ENCODE measurements at regions not wholly inside any gene's neighbourhood (a gene's known extent, or its start where the extent isn't known, plus 50 kb on each side); places are given as distances from the start of the nearest gene placed in this dataset.
"Not testable (repeated sequence)": the region's sequence is repeated elsewhere in the genome, so short reads cannot be mapped to it uniquely, and the experiment has no call there.

- no peak overlapping the region for H3K4me3 ChIP-seq (ENCODE audit: low read depth, low read length)
- ATAC-seq (ENCODE audit: low read depth in 2 of 2) (no peak), DNase-seq (no peak)
- H3K9me3 ChIP-seq (ENCODE audit: control insufficient read depth in 2 of 2, low read length in 2 of 2) = no peaks in the 10 kb centered on the region
- Mint-ChIP-seq H3K4me3 (no peak overlapping the region), H3K36me3 (no peaks in the 10 kb centered on the region), H3K27me3 (no peaks in the 10 kb centered on the region), H3K9me3 (peaks cover 0 to 1% (median 0%) of the 10 kb centered on the region in 7 donors), H3K27ac (no peak overlapping the region), H3K4me1 (no peaks in the 10 kb centered on the region)
- H3K4me1 ChIP-seq (ENCODE audit: control insufficient read depth, insufficient read depth, low read length, poor library complexity, severe bottlenecking) = no peaks in the 10 kb centered on the region
- no peaks in the 10 kb centered on the region for H3K36me3 ChIP-seq (ENCODE audit: control insufficient read depth, insufficient read depth, low read length)
- no peak overlapping the region for H3K27ac ChIP-seq (ENCODE audit: insufficient read depth, low read length, poor library complexity, severe bottlenecking)
- H3K27me3 ChIP-seq (ENCODE audit: control insufficient read depth, insufficient read depth, low read length) = no peaks in the 10 kb centered on the region
Measured at GRCh38 chr11:27229511-27230191, 133.4 kb downstream of the CCDC34 start.

GRCh38 chr11:27228906-27229290 is 134.1 kb downstream of the CCDC34 start:
- ATAC-seq (ENCODE audit: low read depth in 2 of 2) = no peak
- no peak overlapping the region for H3K4me3 ChIP-seq (ENCODE audit: low read depth, low read length)
- no peaks in the 10 kb centered on the region for H3K36me3 ChIP-seq (ENCODE audit: control insufficient read depth, insufficient read depth, low read length)
- no peak overlapping the region for H3K4me3 Mint-ChIP-seq
- H3K27ac ChIP-seq (ENCODE audit: insufficient read depth, low read length, poor library complexity, severe bottlenecking) = no peak overlapping the region
- H3K4me1 ChIP-seq (ENCODE audit: control insufficient read depth, insufficient read depth, low read length, poor library complexity, severe bottlenecking) = no peaks in the 10 kb centered on the region
- H3K4me1 Mint-ChIP-seq = no peaks in the 10 kb centered on the region
- no peaks in the 10 kb centered on the region for H3K9me3 ChIP-seq (ENCODE audit: control insufficient read depth in 2 of 2, low read length in 2 of 2)
- no peaks in the 10 kb centered on the region for H3K36me3 Mint-ChIP-seq
- no peaks in the 10 kb centered on the region for H3K27me3 Mint-ChIP-seq
- H3K9me3 Mint-ChIP-seq = peaks cover 0 to 1% (median 0%) of the 10 kb centered on the region in 7 donors
- no peak overlapping the region for H3K27ac Mint-ChIP-seq
- no peak for DNase-seq
- no peaks in the 10 kb centered on the region for H3K27me3 ChIP-seq (ENCODE audit: control insufficient read depth, insufficient read depth, low read length)

GRCh38 chr11:27228232-27228905 is 134.6 kb downstream of the CCDC34 start:
- H3K27me3 Mint-ChIP-seq = no peaks in the 10 kb centered on the region

GRCh38 chr11:27227736-27228135 is 135.3 kb downstream of the CCDC34 start:
- Mint-ChIP-seq H3K27ac (no peak overlapping the region), H3K4me1 (no peaks in the 10 kb centered on the region), H3K27me3 (no peaks in the 10 kb centered on the region), H3K36me3 (no peaks in the 10 kb centered on the region), H3K9me3 (peaks cover 0 to 1% (median 0%) of the 10 kb centered on the region in 7 donors), H3K4me3 (no peak overlapping the region)
- H3K9me3 ChIP-seq (ENCODE audit: control insufficient read depth in 2 of 2, low read length in 2 of 2) = no peaks in the 10 kb centered on the region
- H3K4me3 ChIP-seq (ENCODE audit: low read depth, low read length) = no peak overlapping the region
- no peak overlapping the region for H3K27ac ChIP-seq (ENCODE audit: insufficient read depth, low read length, poor library complexity, severe bottlenecking)
- DNase-seq = no peak
- no peaks in the 10 kb centered on the region for H3K27me3 ChIP-seq (ENCODE audit: control insufficient read depth, insufficient read depth, low read length)
- no peak for ATAC-seq (ENCODE audit: low read depth in 2 of 2)
- H3K36me3 ChIP-seq (ENCODE audit: control insufficient read depth, insufficient read depth, low read length) = no peaks in the 10 kb centered on the region
- H3K4me1 ChIP-seq (ENCODE audit: control insufficient read depth, insufficient read depth, low read length, poor library complexity, severe bottlenecking) = no peaks in the 10 kb centered on the region

More at GRCh38 chr11:27228232-27228905, 134.6 kb downstream of the CCDC34 start:
- no peak for ATAC-seq (ENCODE audit: low read depth in 2 of 2)
- H3K27ac Mint-ChIP-seq = no peak overlapping the region
- no peaks in the 10 kb centered on the region for H3K36me3 Mint-ChIP-seq
- Histone ChIP-seq H3K9me3 (ENCODE audit: control insufficient read depth in 2 of 2, low read length in 2 of 2) (no peaks in the 10 kb centered on the region), H3K36me3 (ENCODE audit: control insufficient read depth, insufficient read depth, low read length) (no peaks in the 10 kb centered on the region), H3K4me1 (ENCODE audit: control insufficient read depth, insufficient read depth, low read length, poor library complexity, severe bottlenecking) (no peaks in the 10 kb centered on the region), H3K27me3 (ENCODE audit: control insufficient read depth, insufficient read depth, low read length) (no peaks in the 10 kb centered on the region), H3K4me3 (ENCODE audit: low read depth, low read length) (no peak overlapping the region), H3K27ac (ENCODE audit: insufficient read depth, low read length, poor library complexity, severe bottlenecking) (no peak overlapping the region)
- H3K4me3 Mint-ChIP-seq = no peak overlapping the region
- H3K4me1 Mint-ChIP-seq = no peaks in the 10 kb centered on the region
- DNase-seq = no peak
- peaks cover 0 to 1% (median 0%) of the 10 kb centered on the region in 7 donors for H3K9me3 Mint-ChIP-seq

- not testable (repeated sequence) for H3K9me3 Mint-ChIP-seq; H3K27ac ChIP-seq (ENCODE audit: insufficient read depth, low read length, poor library complexity, severe bottlenecking); H3K4me3 ChIP-seq (ENCODE audit: low read depth, low read length); DNase-seq; H3K27ac Mint-ChIP-seq; H3K27me3 ChIP-seq (ENCODE audit: control insufficient read depth, insufficient read depth, low read length); H3K4me1 ChIP-seq (ENCODE audit: control insufficient read depth, insufficient read depth, low read length, poor library complexity, severe bottlenecking); H3K9me3 ChIP-seq (ENCODE audit: control insufficient read depth in 2 of 2, low read length in 2 of 2); H3K4me3 Mint-ChIP-seq; H3K36me3 Mint-ChIP-seq; H3K36me3 ChIP-seq (ENCODE audit: control insufficient read depth, insufficient read depth, low read length); H3K4me1 Mint-ChIP-seq; H3K27me3 Mint-ChIP-seq; ATAC-seq (ENCODE audit: low read depth in 2 of 2)
Measured at GRCh38 chr11:27219487-27220039, 143.5 kb downstream of the CCDC34 start.

- ATAC-seq (ENCODE audit: low read depth in 2 of 2) (no peak), DNase-seq (no peak)
- Histone ChIP-seq H3K27ac (ENCODE audit: insufficient read depth, low read length, poor library complexity, severe bottlenecking) (no peak overlapping the region), H3K9me3 (ENCODE audit: control insufficient read depth in 2 of 2, low read length in 2 of 2) (no peaks in the 10 kb centered on the region), H3K4me1 (ENCODE audit: control insufficient read depth, insufficient read depth, low read length, poor library complexity, severe bottlenecking) (no peaks in the 10 kb centered on the region), H3K27me3 (ENCODE audit: control insufficient read depth, insufficient read depth, low read length) (no peaks in the 10 kb centered on the region), H3K4me3 (ENCODE audit: low read depth, low read length) (no peak overlapping the region), H3K36me3 (ENCODE audit: control insufficient read depth, insufficient read depth, low read length) (no peaks in the 10 kb centered on the region)
- Mint-ChIP-seq H3K4me3 (no peak overlapping the region), H3K36me3 (no peaks in the 10 kb centered on the region), H3K9me3 (peaks cover 0 to 2% (median 0%) of the 10 kb centered on the region in 7 donors), H3K4me1 (no peaks in the 10 kb centered on the region), H3K27me3 (no peaks in the 10 kb centered on the region), H3K27ac (no peak overlapping the region)
Measured at GRCh38 chr11:27218421-27219038, 144.5 kb downstream of the CCDC34 start.

GRCh38 chr11:27217948-27218420 is 145.0 kb downstream of the CCDC34 start:
- Histone ChIP-seq H3K4me3 (ENCODE audit: low read depth, low read length) (no peak overlapping the region), H3K4me1 (ENCODE audit: control insufficient read depth, insufficient read depth, low read length, poor library complexity, severe bottlenecking) (no peaks in the 10 kb centered on the region), H3K36me3 (ENCODE audit: control insufficient read depth, insufficient read depth, low read length) (no peaks in the 10 kb centered on the region), H3K9me3 (ENCODE audit: control insufficient read depth in 2 of 2, low read length in 2 of 2) (no peaks in the 10 kb centered on the region), H3K27ac (ENCODE audit: insufficient read depth, low read length, poor library complexity, severe bottlenecking) (no peak overlapping the region), H3K27me3 (ENCODE audit: control insufficient read depth, insufficient read depth, low read length) (no peaks in the 10 kb centered on the region)
- no peaks in the 10 kb centered on the region for H3K36me3 Mint-ChIP-seq
- no peak overlapping the region for H3K4me3 Mint-ChIP-seq
- peaks cover 0 to 2% (median 0%) of the 10 kb centered on the region in 7 donors for H3K9me3 Mint-ChIP-seq
- H3K4me1 Mint-ChIP-seq = no peaks in the 10 kb centered on the region
- no peak overlapping the region for H3K27ac Mint-ChIP-seq
- ATAC-seq (ENCODE audit: low read depth in 2 of 2) (no peak), DNase-seq (no peak)
- no peaks in the 10 kb centered on the region for H3K27me3 Mint-ChIP-seq

All from CD4-positive, CD25-positive, alpha-beta regulatory T cell (primary cell).